ENCODE measurements at regions not wholly inside any gene's neighbourhood (a gene's known extent, or its start where the extent isn't known, plus 50 kb on each side); places are given as distances from the start of the nearest gene placed in this dataset.

GRCh38 chr2:198698230-198698629, 759.5 kb downstream of the SATB2 start:
- no peak for DNase-seq

GRCh38 chr2:198697794-198698193, 759.9 kb downstream of the SATB2 start:
- DNase-seq = no peak

- DNase-seq = no peak
Measured at GRCh38 chr2:198697218-198697617, 760.5 kb downstream of the SATB2 start.

GRCh38 chr2:198695879-198696278, 761.9 kb downstream of the SATB2 start:
- no peak for DNase-seq

GRCh38 chr2:198692907-198693510, 764.7 kb downstream of the SATB2 start:
- no peak for DNase-seq

- no peak for DNase-seq
Measured at GRCh38 chr2:198691236-198691635, 766.5 kb downstream of the SATB2 start.

- no peak for DNase-seq
Measured at GRCh38 chr2:198664321-198664720, 793.4 kb downstream of the SATB2 start.

GRCh38 chr2:198662905-198663304, 794.8 kb downstream of the SATB2 start:
- DNase-seq = no peak

GRCh38 chr2:198660501-198660900, 797.2 kb downstream of the SATB2 start:
- no peak for DNase-seq

GRCh38 chr2:198659096-198659870, 798.5 kb downstream of the SATB2 start:
- no peak for DNase-seq

- no peak for DNase-seq
Measured at GRCh38 chr2:198657512-198658121, 800.1 kb downstream of the SATB2 start.

GRCh38 chr2:198656869-198657268, 800.9 kb downstream of the SATB2 start:
- DNase-seq = no peak

- no peak for DNase-seq
Measured at GRCh38 chr2:198654646-198655045, 803.1 kb downstream of the SATB2 start.

- no peak for DNase-seq
Measured at GRCh38 chr2:198653311-198653710, 804.4 kb downstream of the SATB2 start.

- no peak for DNase-seq
Measured at GRCh38 chr2:198652461-198652860, 805.3 kb downstream of the SATB2 start.

- peak; percentile 8 for DNase-seq
Measured at GRCh38 chr2:198645816-198646215, 811.9 kb downstream of the SATB2 start.

- no peak for DNase-seq
Measured at GRCh38 chr2:198641161-198641560, 816.6 kb downstream of the SATB2 start.

- DNase-seq = no peak
Measured at GRCh38 chr2:198640463-198640862, 817.3 kb downstream of the SATB2 start.

- no peak for DNase-seq
Measured at GRCh38 chr2:198639580-198639979, 818.2 kb downstream of the SATB2 start.

- DNase-seq = no peak
Measured at GRCh38 chr2:198638577-198638976, 819.2 kb downstream of the SATB2 start.

GRCh38 chr2:198630384-198630783, 826.0 kb downstream of the PLCL1 start:
- no peak for DNase-seq

GRCh38 chr2:198628596-198628995, 824.2 kb downstream of the PLCL1 start:
- DNase-seq = no peak

GRCh38 chr2:198622986-198623730, 818.8 kb downstream of the PLCL1 start:
- DNase-seq = no peak

Data from retina (tissue), 1 donor.